ENCODE measurements at regions not wholly inside any gene's neighbourhood (a gene's known extent, or its start where the extent isn't known, plus 50 kb on each side); places are given as distances from the start of the nearest gene placed in this dataset.
A peak's percentile ranks its signal among the peaks of the same experiment; 100 is the strongest.

DNA sequence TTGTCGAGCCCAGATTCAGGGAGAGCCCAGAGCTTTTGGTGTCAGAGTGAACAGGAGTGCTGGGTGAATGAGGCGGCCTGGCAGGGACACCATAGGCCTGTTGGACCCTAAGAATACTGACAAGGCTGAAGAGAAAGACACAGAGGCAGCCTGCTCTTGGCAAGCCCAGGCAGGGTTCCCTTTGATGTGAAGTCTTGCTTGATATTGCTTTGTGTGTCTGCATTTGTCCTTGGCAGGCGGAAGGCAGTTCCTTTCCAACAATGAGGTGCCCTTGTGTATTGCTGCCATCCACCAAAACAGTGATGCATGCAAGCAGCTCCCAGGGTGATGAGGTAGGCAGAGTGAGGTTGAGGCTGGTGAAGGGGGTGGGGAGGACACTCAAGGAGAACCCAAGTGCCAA, 152.7 kb upstream of the TSC22D2 start:
- Histone ChIP-seq H3K4me3 (ENCODE audit: control insufficient read depth in 2 of 3, extremely low read depth in 1 of 3, insufficient read depth in 2 of 3, low read depth in 1 of 3, low read length in 3 of 3) (no peak overlapping the region), H4K20me1 (ENCODE audit: control insufficient read depth, extremely low read depth, insufficient read depth, low read length) (no peaks in the 10 kb centered on the region), H3K9me1 (ENCODE audit: control insufficient read depth, extremely low read depth, insufficient read depth, low read length) (no peaks in the 10 kb centered on the region), H3K27me3 (ENCODE audit: control insufficient read depth, extremely low read depth, insufficient read depth, low read length) (no peaks in the 10 kb centered on the region), H3K79me2 (ENCODE audit: control insufficient read depth, insufficient read depth, low read length) (no peaks in the 10 kb centered on the region), H3K9me3 (ENCODE audit: control insufficient read depth, low read depth, low read length) (no peaks in the 10 kb centered on the region), H3K36me3 (ENCODE audit: control insufficient read depth in 2 of 2, extremely low read depth in 1 of 2, insufficient read depth in 2 of 2, low read length in 2 of 2) (no peaks in the 10 kb centered on the region), H3K4me2 (ENCODE audit: control insufficient read depth, extremely low read depth, insufficient read depth, low read depth, low read length) (peak overlapping the region; percentile 56), H3K27ac (ENCODE audit: control insufficient read depth, insufficient read depth, low read length) (peak overlapping the region; percentile 22), H3K9ac (ENCODE audit: control insufficient read depth, extremely low read depth, insufficient read depth, low read length) (peak overlapping the region; percentile 36), H2AFZ (ENCODE audit: control insufficient read depth, low read length) (peak overlapping the region; percentile 83), H3K4me1 (ENCODE audit: control insufficient read depth, extremely low read depth, insufficient read depth, low read length) (peaks cover 13% of the 10 kb centered on the region)
- FAIRE-seq (peak; percentile 60), DNase-seq (ENCODE audit: low read depth, low spot score) (no peak)
- dilution Hi-C loops (cut with MboI; ENCODE audit: extremely low pct_ligation_motif_present, low sequenced_read_pairs) = no loop called here
- TF ChIP-seq, protein P1, sequence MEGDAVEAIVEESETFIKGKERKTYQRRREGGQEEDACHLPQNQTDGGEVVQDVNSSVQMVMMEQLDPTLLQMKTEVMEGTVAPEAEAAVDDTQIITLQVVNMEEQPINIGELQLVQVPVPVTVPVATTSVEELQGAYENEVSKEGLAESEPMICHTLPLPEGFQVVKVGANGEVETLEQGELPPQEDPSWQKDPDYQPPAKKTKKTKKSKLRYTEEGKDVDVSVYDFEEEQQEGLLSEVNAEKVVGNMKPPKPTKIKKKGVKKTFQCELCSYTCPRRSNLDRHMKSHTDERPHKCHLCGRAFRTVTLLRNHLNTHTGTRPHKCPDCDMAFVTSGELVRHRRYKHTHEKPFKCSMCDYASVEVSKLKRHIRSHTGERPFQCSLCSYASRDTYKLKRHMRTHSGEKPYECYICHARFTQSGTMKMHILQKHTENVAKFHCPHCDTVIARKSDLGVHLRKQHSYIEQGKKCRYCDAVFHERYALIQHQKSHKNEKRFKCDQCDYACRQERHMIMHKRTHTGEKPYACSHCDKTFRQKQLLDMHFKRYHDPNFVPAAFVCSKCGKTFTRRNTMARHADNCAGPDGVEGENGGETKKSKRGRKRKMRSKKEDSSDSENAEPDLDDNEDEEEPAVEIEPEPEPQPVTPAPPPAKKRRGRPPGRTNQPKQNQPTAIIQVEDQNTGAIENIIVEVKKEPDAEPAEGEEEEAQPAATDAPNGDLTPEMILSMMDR (optimal IDR thresholded peaks at IDR 0.05 in 1 of 3, IDR thresholded peaks at IDR 0.05 in 1 of 3, conservative IDR thresholded peaks at IDR 0.05 in 1 of 3; ENCODE audit: extremely low read depth in 1 of 3, insufficient read depth in 2 of 3, low read length in 3 of 3) = no peak
- TF ChIP-seq EZH2 (IDR thresholded peaks at IDR 0.05; ENCODE audit: low read length) = no peak

DNA sequence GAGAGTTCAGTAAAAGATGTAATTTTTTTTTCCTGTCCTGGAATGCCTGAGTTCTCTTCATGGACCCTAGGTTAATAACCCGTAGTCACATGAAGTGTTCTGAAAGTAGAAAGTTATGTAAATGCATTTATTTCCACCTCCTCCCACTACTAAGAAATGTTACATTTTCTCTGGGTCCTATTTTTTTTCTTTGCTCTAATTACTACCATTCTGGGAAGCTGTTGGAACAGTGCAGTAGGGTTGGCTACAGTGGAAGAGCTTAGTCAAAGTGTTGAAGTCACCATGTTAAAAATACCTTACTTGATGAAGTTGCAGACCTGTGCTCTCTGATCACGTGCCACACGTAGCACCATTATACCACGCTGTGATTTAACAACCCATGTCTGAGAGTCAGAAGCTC, 153.8 kb upstream of the TSC22D2 start:
- dilution Hi-C loops (cut with MboI; ENCODE audit: extremely low pct_ligation_motif_present, low sequenced_read_pairs) = no loop called here
- Histone ChIP-seq H3K9ac (ENCODE audit: control insufficient read depth, extremely low read depth, insufficient read depth, low read length) (no peak overlapping the region), H3K36me3 (ENCODE audit: control insufficient read depth in 2 of 2, extremely low read depth in 1 of 2, insufficient read depth in 2 of 2, low read length in 2 of 2) (no peaks in the 10 kb centered on the region), H3K27me3 (ENCODE audit: control insufficient read depth, extremely low read depth, insufficient read depth, low read length) (no peaks in the 10 kb centered on the region), H3K4me1 (ENCODE audit: control insufficient read depth, extremely low read depth, insufficient read depth, low read length) (peaks cover 13% of the 10 kb centered on the region), H3K79me2 (ENCODE audit: control insufficient read depth, insufficient read depth, low read length) (no peaks in the 10 kb centered on the region), H3K4me2 (ENCODE audit: control insufficient read depth, extremely low read depth, insufficient read depth, low read depth, low read length) (no peak overlapping the region), H2AFZ (ENCODE audit: control insufficient read depth, low read length) (peak overlapping the region; percentile 14), H4K20me1 (ENCODE audit: control insufficient read depth, extremely low read depth, insufficient read depth, low read length) (no peaks in the 10 kb centered on the region), H3K27ac (ENCODE audit: control insufficient read depth, insufficient read depth, low read length) (no peak overlapping the region), H3K9me3 (ENCODE audit: control insufficient read depth, low read depth, low read length) (no peaks in the 10 kb centered on the region), H3K9me1 (ENCODE audit: control insufficient read depth, extremely low read depth, insufficient read depth, low read length) (no peaks in the 10 kb centered on the region), H3K4me3 (ENCODE audit: control insufficient read depth in 2 of 3, extremely low read depth in 1 of 3, insufficient read depth in 2 of 3, low read depth in 1 of 3, low read length in 3 of 3) (no peak overlapping the region)
- TF ChIP-seq, protein P1 (optimal IDR thresholded peaks at IDR 0.05 in 1 of 3, IDR thresholded peaks at IDR 0.05 in 1 of 3, conservative IDR thresholded peaks at IDR 0.05 in 1 of 3; ENCODE audit: extremely low read depth in 1 of 3, insufficient read depth in 2 of 3, low read length in 3 of 3) = no peak
- TF ChIP-seq EZH2 (IDR thresholded peaks at IDR 0.05; ENCODE audit: low read length) = no peak
- DNase-seq (ENCODE audit: low read depth, low spot score) = no peak
- no peak for FAIRE-seq
